ENCODE measurements at regions not wholly inside any gene's neighbourhood (a gene's known extent, or its start where the extent isn't known, plus 50 kb on each side); places are given as distances from the start of the nearest gene placed in this dataset.

- H3K4me3 ChIP-seq (ENCODE audit: low read length) = no peak overlapping the region
- no peak overlapping the region for H3K4me2 ChIP-seq (ENCODE audit: low read length)
- no peak overlapping the region for H2AFZ ChIP-seq (ENCODE audit: low read depth, low read length)
- no peak overlapping the region for H3K27ac ChIP-seq (ENCODE audit: low read length)
- H3F3A ChIP-seq (ENCODE audit: insufficient read depth, low read length, poor library complexity, severe bottlenecking) = no peaks in the 10 kb centered on the region
- TF ChIP-seq RAD21 (conservative IDR thresholded peaks at IDR 0.05) = no peak
- no peaks in the 10 kb centered on the region for H4K20me1 ChIP-seq (ENCODE audit: insufficient read depth)
- no peaks in the 10 kb centered on the region for H3K9me2 ChIP-seq (ENCODE audit: insufficient read depth, low read length)
- no peaks in the 10 kb centered on the region for H3K79me2 ChIP-seq (replicated peaks; ENCODE audit: insufficient read depth, low read length)
- no peaks in the 10 kb centered on the region for H3K9me3 ChIP-seq (ENCODE audit: low read length)
- H3K9ac ChIP-seq (ENCODE audit: low read length) = no peak overlapping the region
- no peaks in the 10 kb centered on the region for H3K36me3 ChIP-seq (ENCODE audit: insufficient read depth, low read length)
- no peaks in the 10 kb centered on the region for H3K27me3 ChIP-seq (ENCODE audit: insufficient read depth, low read depth, low read length)
These were observed 481.7 kb upstream of the TGFBR2 start for GRCh38 chr3:30124435-30125370.

- no peak overlapping the region for H3K27ac ChIP-seq (ENCODE audit: low read length)
- no peaks in the 10 kb centered on the region for H3K36me3 ChIP-seq (ENCODE audit: insufficient read depth, low read length)
- H3K9ac ChIP-seq (ENCODE audit: low read length) = no peak overlapping the region
- no peaks in the 10 kb centered on the region for H3K27me3 ChIP-seq (ENCODE audit: insufficient read depth, low read depth, low read length)
- H3F3A ChIP-seq (ENCODE audit: insufficient read depth, low read length, poor library complexity, severe bottlenecking) = no peaks in the 10 kb centered on the region
- no peaks in the 10 kb centered on the region for H3K9me3 ChIP-seq (ENCODE audit: low read length)
- no peak for TF ChIP-seq EZH2 (IDR thresholded peaks at IDR 0.05; ENCODE audit: borderline replicate concordance, insufficient read depth, low read length, poor library complexity, severe bottlenecking)
- no peak for TF ChIP-seq CTCF (IDR thresholded peaks at IDR 0.05; ENCODE audit: poor library complexity, severe bottlenecking)
- no peak for TF ChIP-seq TAF1 (IDR thresholded peaks at IDR 0.05; ENCODE audit: low read depth)
- no peak for TF ChIP-seq REST (IDR thresholded peaks at IDR 0.05; ENCODE audit: borderline replicate concordance)
- TF ChIP-seq SMC3 (conservative IDR thresholded peaks at IDR 0.05; ENCODE audit: poor library complexity) = no peak
- H3K79me2 ChIP-seq (replicated peaks; ENCODE audit: insufficient read depth, low read length) = no peaks in the 10 kb centered on the region
- no peak overlapping the region for H3K4me2 ChIP-seq (ENCODE audit: low read length)
- no peak overlapping the region for H2AFZ ChIP-seq (ENCODE audit: low read depth, low read length)
- no peaks in the 10 kb centered on the region for H3K9me2 ChIP-seq (ENCODE audit: insufficient read depth, low read length)
- H3K4me3 ChIP-seq (ENCODE audit: low read length) = no peak overlapping the region
- no peaks in the 10 kb centered on the region for H4K20me1 ChIP-seq (ENCODE audit: insufficient read depth)
These were observed 476.6 kb upstream of the TGFBR2 start for GRCh38 chr3:30129765-30130164.

GRCh38 chr3:30130391-30130790 is 476.0 kb upstream of the TGFBR2 start:
- Histone ChIP-seq H3F3A (ENCODE audit: insufficient read depth, low read length, poor library complexity, severe bottlenecking) (no peaks in the 10 kb centered on the region), H3K9me2 (ENCODE audit: insufficient read depth, low read length) (no peaks in the 10 kb centered on the region), H3K36me3 (ENCODE audit: insufficient read depth, low read length) (no peaks in the 10 kb centered on the region), H3K9me3 (ENCODE audit: low read length) (no peaks in the 10 kb centered on the region), H3K27me3 (ENCODE audit: insufficient read depth, low read depth, low read length) (no peaks in the 10 kb centered on the region), H3K27ac (ENCODE audit: low read length) (no peak overlapping the region), H4K20me1 (ENCODE audit: insufficient read depth) (no peaks in the 10 kb centered on the region), H2AFZ (ENCODE audit: low read depth, low read length) (no peak overlapping the region), H3K9ac (ENCODE audit: low read length) (no peak overlapping the region), H3K79me2 (replicated peaks; ENCODE audit: insufficient read depth, low read length) (no peaks in the 10 kb centered on the region), H3K4me2 (ENCODE audit: low read length) (no peak overlapping the region), H3K4me3 (ENCODE audit: low read length) (no peak overlapping the region)
- TF ChIP-seq TAF1 (IDR thresholded peaks at IDR 0.05; ENCODE audit: low read depth) (no peak), RAD21 (conservative IDR thresholded peaks at IDR 0.05) (no peak), MXI1 (conservative IDR thresholded peaks at IDR 0.05; ENCODE audit: poor library complexity, severe bottlenecking) (no peak), EZH2 (IDR thresholded peaks at IDR 0.05; ENCODE audit: borderline replicate concordance, insufficient read depth, low read length, poor library complexity, severe bottlenecking) (no peak), POLR2AphosphoS5 (IDR thresholded peaks at IDR 0.05) (no peak), SMC3 (conservative IDR thresholded peaks at IDR 0.05; ENCODE audit: poor library complexity) (no peak), REST (IDR thresholded peaks at IDR 0.05; ENCODE audit: borderline replicate concordance) (no peak), EP300 (conservative IDR thresholded peaks at IDR 0.05; ENCODE audit: poor library complexity, severe bottlenecking) (no peak), CTCF (IDR thresholded peaks at IDR 0.05; ENCODE audit: poor library complexity, severe bottlenecking) (no peak)

Measured in neural cell (in vitro differentiated cells).